Prostate gland (tissue), 2 donors: ENCODE measurements at regions not wholly inside any gene's neighbourhood (a gene's known extent, or its start where the extent isn't known, plus 50 kb on each side); places are given as distances from the start of the nearest gene placed in this dataset.
"Not testable (repeated sequence)": the region's sequence is repeated elsewhere in the genome, so short reads cannot be mapped to it uniquely, and the experiment has no call there.

Experiments
- CTCF ChIP-seq, 4 experiments: fragments of 200-600 bp in 2 of 4; fragments of 450-650 bp in 2 of 4; sonication (generic) in 2 of 4; IDR thresholded peaks; 1 replicate in 3 of 4; 2 replicates in 1 of 4; pipeline ENCODE4 v1.5.1; 2016 to 2019; ENCODE audit warnings: antibody characterized with exemption in 4 of 4, mild to moderate bottlenecking in 2 of 4, moderate library complexity in 2 of 4
- POLR2A ChIP-seq: fragments of 450-650 bp; IDR thresholded peaks from one replicate; pipeline ENCODE4 v1.6.1; 2016; ENCODE audit warnings: antibody characterized with exemption, mild to moderate bottlenecking

GRCh38 chr7:98736461-98736860 lies 119.4 kb downstream of the NPTX2 start:
- TF ChIP-seq CTCF (IDR thresholded peaks at IDR 0.05); POLR2A: not testable (repeated sequence)
